ENCODE measurements at regions not wholly inside any gene's neighbourhood (a gene's known extent, or its start where the extent isn't known, plus 50 kb on each side); places are given as distances from the start of the nearest gene placed in this dataset.
"Not testable (repeated sequence)": the region's sequence is repeated elsewhere in the genome, so short reads cannot be mapped to it uniquely, and the experiment has no call there.

GRCh38 chr2:198861080-198861479, 596.7 kb downstream of the SATB2 start:
- Mint-ChIP-seq H3K4me1 (no peaks in the 10 kb centered on the region), H3K9me3 (peaks cover 5 to 26% (median 8%) of the 10 kb centered on the region in 7 donors), H3K36me3 (peaks cover 0 to 10% of the 10 kb centered on the region in 2 donors), H3K27me3 (no peaks in the 10 kb centered on the region), H3K4me3 (no peak overlapping the region), H3K27ac (no peak overlapping the region)
- ATAC-seq (ENCODE audit: low read depth in 2 of 2) (no peak), DNase-seq (no peak)

- Mint-ChIP-seq H3K9me3 (peaks cover 8 to 39% (median 9%) of the 10 kb centered on the region in 7 donors), H3K36me3 (peaks cover 0 to 10% of the 10 kb centered on the region in 2 donors), H3K27me3 (no peaks in the 10 kb centered on the region), H3K4me1 (no peaks in the 10 kb centered on the region), H3K27ac (no peak overlapping the region), H3K4me3 (no peak overlapping the region)
- DNase-seq: no peak
- ATAC-seq (ENCODE audit: low read depth in 2 of 2): no peak
These were observed 600.5 kb downstream of the SATB2 start for GRCh38 chr2:198857246-198857645.

GRCh38 chr2:198855746-198856145, 602.0 kb downstream of the SATB2 start:
- H3K27me3 Mint-ChIP-seq; ATAC-seq (ENCODE audit: low read depth in 2 of 2); H3K27ac Mint-ChIP-seq; H3K4me3 Mint-ChIP-seq; DNase-seq; H3K4me1 Mint-ChIP-seq; H3K36me3 Mint-ChIP-seq: not testable (repeated sequence)
- H3K9me3 Mint-ChIP-seq: peaks cover 8 to 39% (median 8%) of the 10 kb centered on the region in 7 donors

GRCh38 chr2:198852248-198852647, 605.5 kb downstream of the SATB2 start:
- no peaks in the 10 kb centered on the region for H3K36me3 Mint-ChIP-seq
- no peak overlapping the region for H3K27ac Mint-ChIP-seq
- no peak overlapping the region for H3K4me3 Mint-ChIP-seq
- DNase-seq (no peak), ATAC-seq (ENCODE audit: low read depth in 2 of 2) (no peak)
- no peaks in the 10 kb centered on the region for H3K27me3 Mint-ChIP-seq
- peaks cover 0 to 18% (median 4%) of the 10 kb centered on the region in 7 donors for H3K9me3 Mint-ChIP-seq
- H3K4me1 Mint-ChIP-seq: no peaks in the 10 kb centered on the region

- H3K4me3 Mint-ChIP-seq: no peak overlapping the region
- no peak for ATAC-seq (ENCODE audit: low read depth in 2 of 2)
- H3K27ac Mint-ChIP-seq: no peak overlapping the region
- no peaks in the 10 kb centered on the region for H3K27me3 Mint-ChIP-seq
- peaks cover 2 to 17% (median 3%) of the 10 kb centered on the region in 7 donors for H3K9me3 Mint-ChIP-seq
- no peak for DNase-seq
- no peaks in the 10 kb centered on the region for H3K36me3 Mint-ChIP-seq
- no peaks in the 10 kb centered on the region for H3K4me1 Mint-ChIP-seq
These were observed 632.2 kb downstream of the SATB2 start for GRCh38 chr2:198825534-198825933.

- Mint-ChIP-seq H3K36me3 (no peaks in the 10 kb centered on the region), H3K9me3 (peaks cover 0 to 8% (median 2%) of the 10 kb centered on the region in 7 donors), H3K27ac (no peak overlapping the region), H3K4me3 (no peak overlapping the region), H3K27me3 (no peaks in the 10 kb centered on the region), H3K4me1 (no peaks in the 10 kb centered on the region)
- no peak for DNase-seq
- no peak for ATAC-seq (ENCODE audit: low read depth in 2 of 2)
These were observed 640.2 kb downstream of the SATB2 start for GRCh38 chr2:198817536-198817935.

- Mint-ChIP-seq H3K27me3 (no peaks in the 10 kb centered on the region), H3K27ac (no peak overlapping the region), H3K9me3 (no peaks in the 10 kb centered on the region), H3K4me1 (no peaks in the 10 kb centered on the region), H3K36me3 (no peaks in the 10 kb centered on the region), H3K4me3 (no peak overlapping the region)
- ATAC-seq (ENCODE audit: low read depth in 2 of 2): no peak
- DNase-seq: no peak
These were observed 642.1 kb downstream of the SATB2 start for GRCh38 chr2:198815626-198816025.

- Mint-ChIP-seq H3K27me3 (no peaks in the 10 kb centered on the region), H3K4me3 (no peak overlapping the region), H3K36me3 (no peaks in the 10 kb centered on the region), H3K9me3 (no peaks in the 10 kb centered on the region), H3K4me1 (no peaks in the 10 kb centered on the region), H3K27ac (no peak overlapping the region)
- no peak for DNase-seq
- no peak for ATAC-seq (ENCODE audit: low read depth in 2 of 2)
These were observed 646.5 kb downstream of the SATB2 start for GRCh38 chr2:198811198-198811597.

GRCh38 chr2:198809976-198810375, 647.8 kb downstream of the SATB2 start:
- no peaks in the 10 kb centered on the region for H3K36me3 Mint-ChIP-seq
- no peak overlapping the region for H3K27ac Mint-ChIP-seq
- peaks cover 0 to 2% (median 0%) of the 10 kb centered on the region in 7 donors for H3K9me3 Mint-ChIP-seq
- no peak overlapping the region for H3K4me3 Mint-ChIP-seq
- DNase-seq: no peak
- no peak for ATAC-seq (ENCODE audit: low read depth in 2 of 2)
- no peaks in the 10 kb centered on the region for H3K4me1 Mint-ChIP-seq
- H3K27me3 Mint-ChIP-seq: no peaks in the 10 kb centered on the region

GRCh38 chr2:198807131-198807530, 650.6 kb downstream of the SATB2 start:
- Mint-ChIP-seq H3K36me3 (no peaks in the 10 kb centered on the region), H3K4me3 (no peak overlapping the region), H3K27ac (no peak overlapping the region), H3K4me1 (no peaks in the 10 kb centered on the region), H3K27me3 (no peaks in the 10 kb centered on the region), H3K9me3 (peaks cover 0 to 2% (median 0%) of the 10 kb centered on the region in 7 donors)
- no peak for ATAC-seq (ENCODE audit: low read depth in 2 of 2)
- no peak for DNase-seq

GRCh38 chr2:198795419-198795818, 662.3 kb downstream of the SATB2 start:
- Mint-ChIP-seq H3K36me3 (no peaks in the 10 kb centered on the region), H3K27ac (no peak overlapping the region), H3K27me3 (no peaks in the 10 kb centered on the region), H3K4me3 (no peak overlapping the region), H3K9me3 (no peaks in the 10 kb centered on the region), H3K4me1 (no peaks in the 10 kb centered on the region)
- DNase-seq (no peak), ATAC-seq (ENCODE audit: low read depth in 2 of 2) (no peak)

- DNase-seq: no peak
- no peak overlapping the region for H3K27ac Mint-ChIP-seq
- no peaks in the 10 kb centered on the region for H3K36me3 Mint-ChIP-seq
- peaks cover 0 to 2% (median 0%) of the 10 kb centered on the region in 7 donors for H3K9me3 Mint-ChIP-seq
- H3K4me3 Mint-ChIP-seq: no peak overlapping the region
- H3K4me1 Mint-ChIP-seq: no peaks in the 10 kb centered on the region
- no peaks in the 10 kb centered on the region for H3K27me3 Mint-ChIP-seq
- no peak for ATAC-seq (ENCODE audit: low read depth in 2 of 2)
These were observed 666.1 kb downstream of the SATB2 start for GRCh38 chr2:198791623-198792022.

GRCh38 chr2:198788676-198789075, 669.1 kb downstream of the SATB2 start:
- no peak for DNase-seq
- no peaks in the 10 kb centered on the region for H3K27me3 Mint-ChIP-seq
- no peak overlapping the region for H3K27ac Mint-ChIP-seq
- no peaks in the 10 kb centered on the region for H3K4me1 Mint-ChIP-seq
- H3K36me3 Mint-ChIP-seq: no peaks in the 10 kb centered on the region
- no peak for ATAC-seq (ENCODE audit: low read depth in 2 of 2)
- H3K4me3 Mint-ChIP-seq: no peak overlapping the region
- peaks cover 0 to 7% (median 3%) of the 10 kb centered on the region in 7 donors for H3K9me3 Mint-ChIP-seq

GRCh38 chr2:198782734-198783133, 675.0 kb downstream of the SATB2 start:
- no peak for ATAC-seq (ENCODE audit: low read depth in 2 of 2)
- H3K27ac Mint-ChIP-seq: no peak overlapping the region

More at GRCh38 chr2:198782734-198783133, 675.0 kb downstream of the SATB2 start:
- Mint-ChIP-seq H3K4me1 (no peaks in the 10 kb centered on the region), H3K9me3 (peaks cover 0 to 15% (median 4%) of the 10 kb centered on the region in 7 donors), H3K4me3 (no peak overlapping the region), H3K36me3 (no peaks in the 10 kb centered on the region), H3K27me3 (no peaks in the 10 kb centered on the region)
- no peak for DNase-seq
